ENCODE measurements at regions not wholly inside any gene's neighbourhood (a gene's known extent, or its start where the extent isn't known, plus 50 kb on each side); places are given as distances from the start of the nearest gene placed in this dataset.

DNA sequence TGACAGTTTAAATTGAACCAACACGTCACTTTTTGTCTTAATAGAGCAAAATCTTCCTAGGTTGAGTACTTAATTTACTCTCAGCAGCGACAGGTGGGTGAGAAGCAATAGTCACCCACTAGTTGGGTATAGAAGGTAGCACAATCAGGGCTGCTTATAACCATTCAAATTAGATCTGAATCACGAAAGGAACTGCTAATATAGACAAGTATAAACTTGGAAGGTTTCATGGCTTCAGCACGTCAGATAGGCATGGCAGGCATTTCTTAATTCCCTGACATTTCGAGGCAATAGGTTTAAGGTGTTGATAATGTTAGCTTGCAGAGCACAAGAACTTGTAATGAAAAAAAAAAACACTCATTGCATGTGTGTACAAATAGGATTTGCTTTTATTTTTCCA lies 853.4 kb downstream of the PCDH7 start:
- Histone ChIP-seq H3K4me1 (ENCODE audit: control extremely low read depth in 1 of 4, control insufficient read depth in 4 of 4, insufficient read depth in 4 of 4, low read length in 3 of 4) (no peaks in the 10 kb centered on the region), H3K4me3 (ENCODE audit: control insufficient read depth in 1 of 7, extremely low read depth in 1 of 7, insufficient read depth in 4 of 7, low read depth in 2 of 7, low read length in 6 of 7) (no peak overlapping the region), H3K9me3 (ENCODE audit: control extremely low read depth in 1 of 5, control insufficient read depth in 4 of 5, insufficient read depth in 2 of 5, low read depth in 1 of 5, low read length in 4 of 5) (peaks cover 0 to 1% (median 0%) of the 10 kb centered on the region in 5 experiments), H3K27me3 (replicated peaks in 2 of 5; ENCODE audit: control insufficient read depth in 4 of 5, insufficient read depth in 5 of 5, low read length in 4 of 5) (no peaks in the 10 kb centered on the region), H3K27ac (ENCODE audit: insufficient read depth in 1 of 2, low read depth in 1 of 2, low read length in 2 of 2, poor library complexity in 1 of 2, severe bottlenecking in 2 of 2) (no peak overlapping the region), H3K36me3 (ENCODE audit: control insufficient read depth in 4 of 4, insufficient read depth in 4 of 4, low read length in 3 of 4) (no peaks in the 10 kb centered on the region)
- WGBS (ENCODE audit: insufficient coverage) = 78% methylated on average over 1 of the region's 5 CpGs
- POLR2A ChIA-PET = no interaction called here
- CTCF ChIA-PET = no interaction called here
- DNase-seq = no peak

DNA sequence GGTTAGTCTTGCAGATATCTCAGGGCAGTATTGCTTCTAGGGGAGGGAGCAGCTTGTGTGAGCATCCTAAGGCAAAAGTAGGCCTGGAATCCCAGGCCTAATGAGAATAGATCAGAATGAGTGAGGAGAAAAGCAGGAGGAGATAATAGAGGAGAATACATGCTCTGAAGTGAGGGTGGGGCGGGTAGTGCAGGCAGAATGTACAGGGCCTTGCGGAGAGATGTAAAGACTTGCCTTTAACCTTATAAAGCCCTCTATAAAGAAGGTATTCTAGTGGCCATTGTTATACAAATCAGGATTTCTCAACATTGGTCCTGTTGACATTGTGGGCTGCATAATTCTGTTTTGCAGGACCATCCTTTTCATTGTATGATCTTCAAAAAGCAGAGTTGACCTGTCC lies 855.3 kb downstream of the PCDH7 start:
- H3K27ac ChIP-seq (ENCODE audit: insufficient read depth in 1 of 2, low read depth in 1 of 2, low read length in 2 of 2, poor library complexity in 1 of 2, severe bottlenecking in 2 of 2) = no peak overlapping the region

DNA sequence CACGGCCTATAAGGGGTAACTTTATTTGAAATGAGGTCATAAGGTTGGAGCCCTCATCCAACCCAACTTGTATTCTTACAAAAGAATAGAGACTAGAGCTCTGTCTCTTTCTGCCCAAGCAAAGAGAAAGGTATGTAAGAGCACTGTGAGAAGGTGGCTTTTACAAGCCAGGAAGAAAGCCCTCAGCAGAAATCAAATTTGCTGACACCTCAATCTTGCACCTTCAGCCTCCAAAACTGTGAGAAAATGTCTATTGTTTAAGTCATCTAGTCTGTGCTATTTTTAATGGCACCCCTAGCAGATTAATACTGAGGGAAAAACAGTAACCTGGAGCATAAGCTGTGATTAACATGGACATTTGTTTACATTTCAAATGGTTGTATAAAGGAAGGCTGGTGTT lies 860.7 kb downstream of the PCDH7 start:
- no peak overlapping the region for H3K4me3 ChIP-seq (ENCODE audit: control insufficient read depth in 1 of 7, extremely low read depth in 1 of 7, insufficient read depth in 4 of 7, low read depth in 2 of 7, low read length in 6 of 7)
- H3K4me1 ChIP-seq (ENCODE audit: control extremely low read depth in 1 of 4, control insufficient read depth in 4 of 4, insufficient read depth in 4 of 4, low read length in 3 of 4) = no peaks in the 10 kb centered on the region
- POLR2A ChIA-PET = no interaction called here
- no peak overlapping the region for H3K27ac ChIP-seq (ENCODE audit: insufficient read depth in 1 of 2, low read depth in 1 of 2, low read length in 2 of 2, poor library complexity in 1 of 2, severe bottlenecking in 2 of 2)
- no CpG with 5 or more reads among the region's 1 CpG for WGBS (ENCODE audit: insufficient coverage)
- CTCF ChIA-PET = no interaction called here
- no peaks in the 10 kb centered on the region for H3K9me3 ChIP-seq (ENCODE audit: control extremely low read depth in 1 of 5, control insufficient read depth in 4 of 5, insufficient read depth in 2 of 5, low read depth in 1 of 5, low read length in 4 of 5)
- no peaks in the 10 kb centered on the region for H3K36me3 ChIP-seq (ENCODE audit: control insufficient read depth in 4 of 4, insufficient read depth in 4 of 4, low read length in 3 of 4)
- no peak for DNase-seq
- no peaks in the 10 kb centered on the region for H3K27me3 ChIP-seq (replicated peaks in 2 of 5; ENCODE audit: control insufficient read depth in 4 of 5, insufficient read depth in 5 of 5, low read length in 4 of 5)

More for the DNA sequence above, 855.3 kb downstream of the PCDH7 start:
- Histone ChIP-seq H3K4me1 (ENCODE audit: control extremely low read depth in 1 of 4, control insufficient read depth in 4 of 4, insufficient read depth in 4 of 4, low read length in 3 of 4) (no peaks in the 10 kb centered on the region), H3K27me3 (replicated peaks in 2 of 5; ENCODE audit: control insufficient read depth in 4 of 5, insufficient read depth in 5 of 5, low read length in 4 of 5) (no peaks in the 10 kb centered on the region), H3K4me3 (ENCODE audit: control insufficient read depth in 1 of 7, extremely low read depth in 1 of 7, insufficient read depth in 4 of 7, low read depth in 2 of 7, low read length in 6 of 7) (no peak overlapping the region), H3K9me3 (ENCODE audit: control extremely low read depth in 1 of 5, control insufficient read depth in 4 of 5, insufficient read depth in 2 of 5, low read depth in 1 of 5, low read length in 4 of 5) (peaks cover 0 to 1% (median 0%) of the 10 kb centered on the region in 5 experiments), H3K36me3 (ENCODE audit: control insufficient read depth in 4 of 4, insufficient read depth in 4 of 4, low read length in 3 of 4) (no peaks in the 10 kb centered on the region)
- 100% methylated on average over 2 of the region's 2 CpGs for WGBS (ENCODE audit: insufficient coverage)
- ChIA-PET POLR2A (no interaction called here), CTCF (no interaction called here)
- DNase-seq = no peak

DNA sequence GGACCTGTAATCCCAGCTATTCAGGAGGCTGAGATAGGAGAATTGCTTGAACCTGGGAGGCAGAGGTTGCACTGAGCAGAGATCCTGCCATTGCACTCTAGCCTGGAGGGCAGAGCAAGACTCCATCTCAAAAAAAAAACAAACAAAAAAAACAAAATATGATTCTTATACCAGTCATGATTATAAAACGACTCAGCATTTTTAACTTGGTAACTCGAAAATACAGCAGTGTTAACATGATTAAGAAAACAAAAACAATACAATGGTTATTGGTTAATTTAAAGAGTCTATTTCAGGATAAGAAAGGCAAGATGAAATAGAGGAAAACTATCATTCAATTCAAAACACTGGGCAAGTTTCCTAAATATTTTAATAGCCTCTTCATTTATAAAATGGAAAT lies 865.3 kb downstream of the PCDH7 start:
- H3K36me3 ChIP-seq (ENCODE audit: control insufficient read depth in 4 of 4, insufficient read depth in 4 of 4, low read length in 3 of 4) = no peaks in the 10 kb centered on the region
- WGBS (ENCODE audit: insufficient coverage) = no CpG with 5 or more reads among the region's 2 CpGs
- H3K27me3 ChIP-seq (replicated peaks in 2 of 5; ENCODE audit: control insufficient read depth in 4 of 5, insufficient read depth in 5 of 5, low read length in 4 of 5) = no peaks in the 10 kb centered on the region
- no peak overlapping the region for H3K4me3 ChIP-seq (ENCODE audit: control insufficient read depth in 1 of 7, extremely low read depth in 1 of 7, insufficient read depth in 4 of 7, low read depth in 2 of 7, low read length in 6 of 7)
- POLR2A ChIA-PET = no interaction called here
- CTCF ChIA-PET = interaction anchor here (1.0 kb wide), 1 partner anchor 11 kb away, joined by 3 read pairs; no protein-coding TSS in a partner anchor
- H3K4me1 ChIP-seq (ENCODE audit: control extremely low read depth in 1 of 4, control insufficient read depth in 4 of 4, insufficient read depth in 4 of 4, low read length in 3 of 4) = no peaks in the 10 kb centered on the region
- H3K9me3 ChIP-seq (ENCODE audit: control extremely low read depth in 1 of 5, control insufficient read depth in 4 of 5, insufficient read depth in 2 of 5, low read depth in 1 of 5, low read length in 4 of 5) = no peaks in the 10 kb centered on the region
- no peak for DNase-seq
- H3K27ac ChIP-seq (ENCODE audit: insufficient read depth in 1 of 2, low read depth in 1 of 2, low read length in 2 of 2, poor library complexity in 1 of 2, severe bottlenecking in 2 of 2) = no peak overlapping the region

DNA sequence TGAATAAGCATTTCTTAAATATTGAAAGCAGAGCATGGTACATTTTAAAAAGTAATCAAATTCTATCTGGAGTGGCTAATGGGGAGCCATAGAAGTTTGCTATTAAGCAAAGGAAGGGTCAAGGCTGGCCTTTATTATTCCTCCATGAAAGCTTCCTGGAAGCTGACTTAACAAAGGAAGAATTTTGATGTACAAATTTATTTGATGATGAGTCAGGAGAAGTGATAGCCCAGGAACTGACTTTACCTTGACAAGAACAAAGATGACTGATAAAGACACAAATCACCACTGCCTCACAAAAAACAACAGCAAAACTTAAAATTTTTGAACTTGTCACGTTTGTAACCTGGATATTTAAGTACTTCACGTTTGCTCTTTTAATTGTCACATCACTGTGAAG lies 872.1 kb downstream of the PCDH7 start:
- WGBS (ENCODE audit: insufficient coverage) = 100% methylated on average over 1 of the region's 2 CpGs
- DNase-seq = no peak
- no peak overlapping the region for H3K4me3 ChIP-seq (ENCODE audit: control insufficient read depth in 1 of 7, extremely low read depth in 1 of 7, insufficient read depth in 4 of 7, low read depth in 2 of 7, low read length in 6 of 7)
- CTCF ChIA-PET = no interaction called here
- H3K36me3 ChIP-seq (ENCODE audit: control insufficient read depth in 4 of 4, insufficient read depth in 4 of 4, low read length in 3 of 4) = no peaks in the 10 kb centered on the region
- no peak overlapping the region for H3K27ac ChIP-seq (ENCODE audit: insufficient read depth in 1 of 2, low read depth in 1 of 2, low read length in 2 of 2, poor library complexity in 1 of 2, severe bottlenecking in 2 of 2)
- POLR2A ChIA-PET = no interaction called here
- no peaks in the 10 kb centered on the region for H3K27me3 ChIP-seq (replicated peaks in 2 of 5; ENCODE audit: control insufficient read depth in 4 of 5, insufficient read depth in 5 of 5, low read length in 4 of 5)
- H3K4me1 ChIP-seq (ENCODE audit: control extremely low read depth in 1 of 4, control insufficient read depth in 4 of 4, insufficient read depth in 4 of 4, low read length in 3 of 4) = no peaks in the 10 kb centered on the region
- no peaks in the 10 kb centered on the region for H3K9me3 ChIP-seq (ENCODE audit: control extremely low read depth in 1 of 5, control insufficient read depth in 4 of 5, insufficient read depth in 2 of 5, low read depth in 1 of 5, low read length in 4 of 5)

DNA sequence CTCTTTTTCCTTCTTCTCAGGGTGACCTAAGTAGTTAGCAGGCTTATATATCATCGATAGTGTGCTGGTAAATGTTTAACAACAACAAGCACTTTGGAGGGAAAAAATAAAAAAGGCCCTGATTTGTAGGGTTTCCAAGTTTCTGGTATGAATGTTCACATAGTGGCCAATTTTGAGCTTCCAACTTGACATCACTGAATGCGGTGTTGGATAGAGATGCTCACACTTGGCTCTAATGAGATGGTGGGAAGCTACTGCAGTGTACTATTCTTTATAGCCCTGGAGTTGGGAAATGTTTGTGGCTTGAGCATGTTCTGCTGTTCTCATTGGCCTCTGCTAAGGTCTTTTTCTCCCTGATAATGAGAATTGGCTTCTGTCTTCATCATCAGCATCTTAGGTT lies 875.3 kb downstream of the PCDH7 start:
- CTCF ChIA-PET = no interaction called here
- no peak overlapping the region for H3K27ac ChIP-seq (ENCODE audit: insufficient read depth in 1 of 2, low read depth in 1 of 2, low read length in 2 of 2, poor library complexity in 1 of 2, severe bottlenecking in 2 of 2)
- H3K9me3 ChIP-seq (ENCODE audit: control extremely low read depth in 1 of 5, control insufficient read depth in 4 of 5, insufficient read depth in 2 of 5, low read depth in 1 of 5, low read length in 4 of 5) = no peaks in the 10 kb centered on the region
- no peaks in the 10 kb centered on the region for H3K4me1 ChIP-seq (ENCODE audit: control extremely low read depth in 1 of 4, control insufficient read depth in 4 of 4, insufficient read depth in 4 of 4, low read length in 3 of 4)
- no peaks in the 10 kb centered on the region for H3K36me3 ChIP-seq (ENCODE audit: control insufficient read depth in 4 of 4, insufficient read depth in 4 of 4, low read length in 3 of 4)
- H3K27me3 ChIP-seq (replicated peaks in 2 of 5; ENCODE audit: control insufficient read depth in 4 of 5, insufficient read depth in 5 of 5, low read length in 4 of 5) = no peaks in the 10 kb centered on the region
- 86% methylated on average over 1 of the region's 2 CpGs for WGBS (ENCODE audit: insufficient coverage)
- no peak for DNase-seq
- POLR2A ChIA-PET = no interaction called here
- no peak overlapping the region for H3K4me3 ChIP-seq (ENCODE audit: control insufficient read depth in 1 of 7, extremely low read depth in 1 of 7, insufficient read depth in 4 of 7, low read depth in 2 of 7, low read length in 6 of 7)

DNA sequence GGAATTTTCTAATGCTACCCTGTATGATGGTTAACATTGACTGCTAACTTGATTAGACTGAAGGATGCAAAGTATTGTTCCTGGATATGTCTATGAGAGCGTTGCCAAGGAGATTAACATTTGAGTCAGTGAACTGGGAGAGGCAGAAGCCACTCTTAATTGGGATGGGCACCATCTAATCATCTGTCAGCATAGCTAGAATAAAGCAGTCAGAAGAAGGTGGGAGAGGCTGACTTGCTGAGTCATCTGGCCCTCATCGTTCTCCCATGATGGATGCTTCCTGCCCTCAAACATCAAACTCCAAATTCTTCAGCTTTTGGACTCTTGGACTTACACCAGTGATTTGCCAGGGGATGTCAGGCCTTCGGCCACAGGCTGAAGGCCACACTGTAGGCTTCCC lies 878.5 kb downstream of the PCDH7 start:
- no peaks in the 10 kb centered on the region for H3K4me1 ChIP-seq (ENCODE audit: control extremely low read depth in 1 of 4, control insufficient read depth in 4 of 4, insufficient read depth in 4 of 4, low read length in 3 of 4)
- CTCF ChIA-PET = no interaction called here
- H3K27ac ChIP-seq (ENCODE audit: insufficient read depth in 1 of 2, low read depth in 1 of 2, low read length in 2 of 2, poor library complexity in 1 of 2, severe bottlenecking in 2 of 2) = no peak overlapping the region
- no peak for DNase-seq
- no peaks in the 10 kb centered on the region for H3K36me3 ChIP-seq (ENCODE audit: control insufficient read depth in 4 of 4, insufficient read depth in 4 of 4, low read length in 3 of 4)
- H3K27me3 ChIP-seq (replicated peaks in 2 of 5; ENCODE audit: control insufficient read depth in 4 of 5, insufficient read depth in 5 of 5, low read length in 4 of 5) = no peaks in the 10 kb centered on the region
- H3K4me3 ChIP-seq (ENCODE audit: control insufficient read depth in 1 of 7, extremely low read depth in 1 of 7, insufficient read depth in 4 of 7, low read depth in 2 of 7, low read length in 6 of 7) = no peak overlapping the region
- WGBS (ENCODE audit: insufficient coverage) = 100% methylated on average over 2 of the region's 3 CpGs
- no peaks in the 10 kb centered on the region for H3K9me3 ChIP-seq (ENCODE audit: control extremely low read depth in 1 of 5, control insufficient read depth in 4 of 5, insufficient read depth in 2 of 5, low read depth in 1 of 5, low read length in 4 of 5)
- POLR2A ChIA-PET = no interaction called here

DNA sequence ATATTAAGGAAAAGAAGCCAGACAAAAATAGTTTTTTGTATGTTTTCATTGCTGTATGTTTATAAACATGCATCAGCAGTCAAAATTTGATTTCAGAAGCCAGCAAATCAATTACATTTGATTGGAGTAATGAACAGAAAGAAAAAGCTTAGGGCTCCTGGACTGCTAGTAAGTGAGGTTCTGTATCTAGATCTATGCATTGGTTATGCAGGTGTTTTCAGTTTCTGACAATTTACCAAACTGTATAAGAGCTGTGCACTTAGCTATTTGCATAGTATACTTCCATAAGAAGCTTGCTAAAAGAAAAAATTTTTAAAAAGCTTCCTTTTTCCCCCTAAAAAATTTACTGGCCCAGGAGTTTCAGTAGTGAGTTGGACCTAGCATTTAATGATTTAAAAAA lies 881.6 kb downstream of the PCDH7 start:
- ChIA-PET POLR2A (no interaction called here), CTCF (no interaction called here)
- no peak overlapping the region for H3K4me3 ChIP-seq (ENCODE audit: control insufficient read depth in 1 of 7, extremely low read depth in 1 of 7, insufficient read depth in 4 of 7, low read depth in 2 of 7, low read length in 6 of 7)
- H3K4me1 ChIP-seq (ENCODE audit: control extremely low read depth in 1 of 4, control insufficient read depth in 4 of 4, insufficient read depth in 4 of 4, low read length in 3 of 4) = no peaks in the 10 kb centered on the region
- no peaks in the 10 kb centered on the region for H3K9me3 ChIP-seq (ENCODE audit: control extremely low read depth in 1 of 5, control insufficient read depth in 4 of 5, insufficient read depth in 2 of 5, low read depth in 1 of 5, low read length in 4 of 5)
- no peak for DNase-seq
- no peaks in the 10 kb centered on the region for H3K36me3 ChIP-seq (ENCODE audit: control insufficient read depth in 4 of 4, insufficient read depth in 4 of 4, low read length in 3 of 4)
- H3K27me3 ChIP-seq (replicated peaks in 2 of 5; ENCODE audit: control insufficient read depth in 4 of 5, insufficient read depth in 5 of 5, low read length in 4 of 5) = no peaks in the 10 kb centered on the region
- no peak overlapping the region for H3K27ac ChIP-seq (ENCODE audit: insufficient read depth in 1 of 2, low read depth in 1 of 2, low read length in 2 of 2, poor library complexity in 1 of 2, severe bottlenecking in 2 of 2)

All from common myeloid progenitor, CD34-positive (primary cell).